Body of pancreas (tissue), 4 donors: ENCODE measurements at regions not wholly inside any gene's neighbourhood (a gene's known extent, or its start where the extent isn't known, plus 50 kb on each side); places are given as distances from the start of the nearest gene placed in this dataset.

ENCODE experiments used
- CTCF ChIP-seq, 7 experiments: fragments of 450-650 bp in 4 of 7; fragments of 200-600 bp in 3 of 7; sonication (generic) in 3 of 7; IDR thresholded peaks; one replicate each; pipeline ENCODE4 v1.5.1; 2016 to 2019; ENCODE audit warnings: antibody characterized with exemption in 7 of 7
- POLR2A ChIP-seq, 3 donors: fragments of 450-650 bp; IDR thresholded peaks; one replicate each; pipeline ENCODE4 v1.6.1; 2016; ENCODE audit warnings: antibody characterized with exemption in 3 of 3, mild to moderate bottlenecking in 2 of 3

DNA sequence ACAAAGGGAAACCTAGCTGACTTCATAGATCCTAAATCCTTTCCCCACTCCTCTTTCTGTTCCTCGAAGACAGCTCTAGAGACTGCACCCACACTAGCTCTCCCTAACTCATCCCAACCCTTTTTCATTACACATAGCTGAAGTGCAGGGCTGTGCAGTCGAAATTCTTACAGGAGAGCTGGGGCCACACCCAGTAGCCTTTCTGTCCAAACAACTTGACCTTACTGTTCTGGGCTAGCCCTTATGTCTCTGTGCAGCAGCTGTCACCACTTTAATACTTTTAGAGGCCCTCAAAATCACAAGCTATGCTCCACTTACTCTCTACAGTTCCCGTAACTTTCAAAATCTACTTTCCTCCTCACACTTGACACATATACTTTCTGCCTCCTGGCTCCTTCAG lies 666.1 kb upstream of the PKDCC start:
- no peak for TF ChIP-seq CTCF (IDR thresholded peaks at IDR 0.05)
- TF ChIP-seq POLR2A (IDR thresholded peaks at IDR 0.05), result no peak
